ENCODE measurements at regions not wholly inside any gene's neighbourhood (a gene's known extent, or its start where the extent isn't known, plus 50 kb on each side); places are given as distances from the start of the nearest gene placed in this dataset.
"Not testable (repeated sequence)": the region's sequence is repeated elsewhere in the genome, so short reads cannot be mapped to it uniquely, and the experiment has no call there.

GRCh38 chr16:88159897-88160335 lies 208.7 kb downstream of the BANP start:
- DNase-seq (ENCODE audit: insufficient read length, low spot score); FAIRE-seq: not testable (repeated sequence)

GRCh38 chr16:88161191-88161590 lies 210.0 kb downstream of the BANP start:
- not testable (repeated sequence) for FAIRE-seq; DNase-seq (ENCODE audit: insufficient read length, low spot score)

- not testable (repeated sequence) for FAIRE-seq; DNase-seq (ENCODE audit: insufficient read length, low spot score)
Measured at GRCh38 chr16:88161623-88162275, 210.5 kb downstream of the BANP start.

GRCh38 chr16:88162778-88163177 lies 211.5 kb downstream of the BANP start:
- not testable (repeated sequence) for DNase-seq (ENCODE audit: insufficient read length, low spot score); FAIRE-seq

- not testable (repeated sequence) for DNase-seq (ENCODE audit: insufficient read length, low spot score); FAIRE-seq
Measured at GRCh38 chr16:88164196-88165039, 213.2 kb downstream of the BANP start.

GRCh38 chr16:88165040-88165544 lies 213.9 kb downstream of the BANP start:
- DNase-seq (ENCODE audit: insufficient read length, low spot score); FAIRE-seq: not testable (repeated sequence)

DNA sequence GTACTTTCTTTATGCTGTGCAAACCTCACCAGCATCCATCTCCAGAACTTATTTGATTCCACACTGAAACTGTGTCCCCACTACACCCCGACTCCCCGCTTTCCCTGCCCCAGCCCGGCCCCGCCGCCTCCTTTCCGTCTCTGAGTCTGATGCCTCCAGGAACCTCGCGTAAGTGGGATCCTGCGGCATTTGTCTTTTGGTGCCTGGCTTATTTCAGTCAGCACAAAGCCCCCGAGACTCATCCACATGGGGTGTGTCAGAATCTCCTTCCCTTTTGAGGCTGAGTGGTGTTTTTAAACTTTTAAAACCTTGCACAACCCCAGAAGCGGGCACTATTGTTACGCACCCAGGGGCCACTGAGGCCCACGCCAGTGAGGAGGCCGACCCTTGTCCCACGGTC lies 214.4 kb downstream of the BANP start:
- not testable (repeated sequence) for FAIRE-seq; DNase-seq (ENCODE audit: insufficient read length, low spot score)

DNA sequence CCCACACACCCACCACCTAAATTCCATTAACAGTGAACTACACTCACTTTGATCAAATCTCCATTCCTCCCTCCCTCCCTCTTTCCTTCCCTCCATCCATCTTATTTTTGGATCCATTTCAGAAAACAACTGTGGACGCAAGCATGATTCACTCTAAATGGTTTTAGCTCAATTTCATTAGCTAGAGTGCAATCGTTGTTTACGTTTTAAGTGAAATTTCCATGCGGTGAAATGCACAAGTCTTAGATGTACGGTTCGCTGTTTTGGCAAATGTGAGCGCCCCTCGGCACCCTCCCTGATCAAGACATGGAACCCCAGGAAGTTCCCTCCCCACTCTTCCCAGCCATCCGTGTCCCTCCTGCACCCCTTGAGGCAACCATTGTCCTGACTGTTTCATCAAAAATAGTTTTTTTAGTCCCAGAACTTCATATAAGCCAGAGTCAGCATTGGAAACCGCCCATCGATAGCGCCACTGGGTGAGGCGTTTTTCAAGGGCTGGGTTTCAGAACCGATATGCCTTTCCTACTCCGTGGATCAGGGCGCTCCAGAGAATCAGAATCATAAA lies 215.1 kb downstream of the BANP start:
- DNase-seq (ENCODE audit: insufficient read length, low spot score); FAIRE-seq: not testable (repeated sequence)

- FAIRE-seq; DNase-seq (ENCODE audit: insufficient read length, low spot score): not testable (repeated sequence)
Measured at GRCh38 chr16:88167798-88168556, 214.8 kb upstream of the ZNF469 start.

DNA sequence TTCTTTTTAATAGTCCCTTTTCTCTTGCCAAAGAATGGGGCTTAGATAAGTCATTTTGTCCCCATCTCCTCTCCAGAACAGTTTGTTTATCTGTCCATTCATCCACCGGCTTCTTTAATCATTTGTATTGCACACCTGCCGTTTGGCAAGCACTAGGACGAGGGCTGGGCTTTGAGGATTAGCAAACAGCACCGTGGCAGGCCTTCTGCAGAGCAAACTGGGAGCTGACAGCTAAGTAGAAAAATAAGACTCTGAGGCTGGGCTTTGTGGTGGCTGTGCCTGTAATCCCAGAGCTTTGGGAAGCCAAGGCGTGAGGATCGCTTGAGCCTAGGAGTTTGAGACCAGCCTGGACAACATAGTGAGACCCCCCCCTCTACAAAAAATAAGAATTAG lies 214.2 kb upstream of the ZNF469 start:
- FAIRE-seq; DNase-seq (ENCODE audit: insufficient read length, low spot score): not testable (repeated sequence)

DNA sequence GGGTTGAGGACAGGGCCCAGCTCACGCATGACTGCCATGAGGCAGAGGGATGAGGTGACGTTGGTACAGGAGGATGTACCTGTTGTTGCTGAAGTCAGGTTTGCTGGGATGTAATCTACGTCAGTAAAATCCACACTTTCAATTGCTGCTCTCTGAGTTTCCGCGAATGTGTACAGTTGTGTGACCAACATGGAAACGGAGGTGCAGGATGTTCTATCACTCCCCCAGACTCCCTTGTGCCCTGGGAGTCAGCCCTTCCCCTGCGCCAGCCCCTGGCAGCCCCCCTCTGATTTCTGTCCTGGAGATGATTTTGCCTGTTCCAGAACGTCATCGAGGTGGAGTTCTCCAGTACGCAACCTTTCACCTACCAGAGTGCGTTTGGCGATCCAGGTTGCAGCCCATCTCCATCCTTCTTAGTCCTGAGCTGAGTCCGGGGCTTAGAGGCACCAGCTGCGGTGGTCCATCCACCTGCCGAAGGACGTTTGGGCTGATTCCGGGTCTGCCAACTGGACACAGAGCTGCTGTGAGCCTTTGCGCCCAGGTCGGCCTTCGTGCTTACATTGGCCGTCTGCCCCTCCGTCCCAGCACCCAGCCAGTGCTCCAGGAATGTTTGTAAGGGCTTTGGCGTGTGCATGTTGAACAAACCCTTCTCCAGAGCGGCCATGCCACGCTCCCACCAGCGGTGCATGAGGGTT lies 213.5 kb upstream of the ZNF469 start:
- DNase-seq (ENCODE audit: insufficient read length, low spot score); FAIRE-seq: not testable (repeated sequence)

GRCh38 chr16:88169831-88170165 lies 213.0 kb upstream of the ZNF469 start:
- not testable (repeated sequence) for DNase-seq (ENCODE audit: insufficient read length, low spot score); FAIRE-seq

- TF ChIP-seq POLR2A (IDR thresholded peaks at IDR 0.05; ENCODE audit: low read depth, low read length), result no peak
- FAIRE-seq (no peak), DNase-seq (ENCODE audit: insufficient read length, low spot score) (no peak)
Measured at GRCh38 chr16:88170528-88170991, 212.2 kb upstream of the ZNF469 start.

GRCh38 chr16:88171126-88171525 lies 211.6 kb upstream of the ZNF469 start:
- not testable (repeated sequence) for FAIRE-seq; DNase-seq (ENCODE audit: insufficient read length, low spot score)

DNA sequence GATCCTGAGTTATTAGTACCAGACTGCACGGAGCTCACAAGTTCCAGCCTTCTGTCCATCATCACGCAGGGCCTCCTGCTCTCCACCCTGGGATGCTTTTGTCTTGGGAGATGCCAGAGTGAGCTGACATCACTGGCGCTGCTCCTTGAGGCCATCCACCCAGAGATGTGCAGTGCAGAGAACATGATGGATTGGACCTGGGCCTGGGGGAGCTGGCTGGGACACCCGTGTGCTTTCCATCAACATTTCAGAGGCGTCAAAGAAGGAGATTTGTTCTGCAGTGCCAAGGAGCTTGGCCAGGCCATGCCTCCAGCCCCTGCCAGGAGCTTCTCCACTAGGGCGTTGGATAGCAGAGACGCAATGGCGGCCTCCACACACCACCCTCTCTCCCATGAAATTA lies 206.6 kb upstream of the ZNF469 start:
- not testable (repeated sequence) for DNase-seq (ENCODE audit: insufficient read length, low spot score); FAIRE-seq

DNA sequence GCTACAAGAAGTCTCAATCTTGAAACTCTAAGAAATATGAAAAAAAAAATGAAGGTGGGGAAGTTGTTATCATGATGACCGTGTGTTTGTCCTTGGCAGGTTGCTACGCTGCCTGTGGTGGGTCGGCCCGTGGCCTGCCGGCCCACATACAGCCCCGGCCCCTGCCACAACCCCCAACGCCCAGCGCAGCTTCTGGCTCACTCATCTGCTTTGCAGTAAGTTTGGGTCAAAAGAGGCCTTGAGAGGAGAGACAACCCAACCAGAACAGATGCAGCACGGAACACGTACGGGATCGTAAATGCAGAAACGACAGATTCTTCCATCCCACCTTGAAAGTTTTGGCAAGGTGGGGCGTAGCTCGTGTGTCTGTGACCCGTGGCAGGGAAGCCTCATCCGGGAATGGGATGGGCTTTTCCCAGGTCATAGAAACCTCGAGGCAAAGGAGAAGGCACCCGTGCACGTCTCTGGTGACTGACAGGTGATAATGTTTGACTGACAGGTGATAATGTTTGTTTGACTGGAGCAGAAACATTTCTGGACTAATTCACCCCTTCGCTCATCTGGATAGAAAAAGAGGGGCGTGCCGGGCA lies 206.1 kb upstream of the ZNF469 start:
- not testable (repeated sequence) for DNase-seq (ENCODE audit: insufficient read length, low spot score); FAIRE-seq

DNA sequence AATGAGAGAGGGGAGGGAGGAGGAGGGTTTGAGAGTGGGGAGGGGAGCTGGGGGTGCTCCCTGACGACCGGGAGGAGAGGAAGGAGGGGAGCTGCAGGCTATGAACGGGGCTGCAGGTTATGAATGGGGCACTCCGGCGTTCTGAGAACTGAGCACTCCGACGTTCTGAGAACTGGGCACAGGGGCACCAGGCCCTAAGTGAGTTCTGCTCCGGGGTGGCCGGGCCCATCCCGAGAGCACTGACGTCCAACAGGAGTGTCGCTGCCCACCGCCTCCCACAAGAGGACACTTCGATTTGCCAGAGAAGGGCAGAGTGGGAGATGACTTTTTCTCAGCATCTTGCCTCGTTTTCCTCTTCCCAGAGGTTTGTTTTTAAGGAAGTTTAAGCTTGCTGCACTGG lies 204.5 kb upstream of the ZNF469 start:
- not testable (repeated sequence) for FAIRE-seq; DNase-seq (ENCODE audit: insufficient read length, low spot score)

GRCh38 chr16:88178896-88179295 lies 203.9 kb upstream of the ZNF469 start:
- DNase-seq (ENCODE audit: insufficient read length, low spot score); FAIRE-seq: not testable (repeated sequence)

Measured in H54 (cell line).